ENCODE measurements at regions not wholly inside any gene's neighbourhood (a gene's known extent, or its start where the extent isn't known, plus 50 kb on each side); places are given as distances from the start of the nearest gene placed in this dataset.

DNA sequence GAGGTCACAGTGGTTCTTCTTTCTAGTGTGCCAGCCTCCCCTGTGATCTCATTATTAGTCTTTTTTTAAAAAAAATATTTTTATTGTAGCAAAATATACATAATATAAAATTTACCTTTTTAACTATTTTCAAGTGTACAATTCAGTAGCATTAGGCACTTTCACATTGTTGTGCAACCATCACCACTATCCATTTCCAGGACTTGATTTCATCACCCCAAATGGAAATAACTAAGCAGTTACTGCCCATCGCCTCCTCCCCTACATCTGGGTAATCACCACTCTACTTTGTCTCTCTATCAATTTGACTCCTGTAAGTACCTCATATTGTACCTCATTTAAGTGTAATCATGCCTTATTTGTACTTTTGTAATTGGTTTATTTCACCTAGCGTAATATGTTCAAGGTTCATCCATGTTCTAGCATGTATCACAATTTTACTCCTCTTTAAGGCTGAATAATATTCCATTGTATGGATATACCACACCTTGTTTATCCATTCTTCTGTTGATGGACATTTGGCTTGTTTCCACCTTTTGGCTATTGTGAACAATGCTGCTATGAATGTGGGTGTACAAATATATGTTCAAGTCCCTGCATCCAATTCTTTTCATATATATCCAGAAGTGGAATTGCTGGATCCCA is 68.6 kb upstream of the FYN start (continued):
- no peak for TF ChIP-seq ETS1 (conservative IDR thresholded peaks at IDR 0.05; ENCODE audit: control insufficient read depth, low read depth, low read length)
- TF ChIP-seq, protein P1, sequence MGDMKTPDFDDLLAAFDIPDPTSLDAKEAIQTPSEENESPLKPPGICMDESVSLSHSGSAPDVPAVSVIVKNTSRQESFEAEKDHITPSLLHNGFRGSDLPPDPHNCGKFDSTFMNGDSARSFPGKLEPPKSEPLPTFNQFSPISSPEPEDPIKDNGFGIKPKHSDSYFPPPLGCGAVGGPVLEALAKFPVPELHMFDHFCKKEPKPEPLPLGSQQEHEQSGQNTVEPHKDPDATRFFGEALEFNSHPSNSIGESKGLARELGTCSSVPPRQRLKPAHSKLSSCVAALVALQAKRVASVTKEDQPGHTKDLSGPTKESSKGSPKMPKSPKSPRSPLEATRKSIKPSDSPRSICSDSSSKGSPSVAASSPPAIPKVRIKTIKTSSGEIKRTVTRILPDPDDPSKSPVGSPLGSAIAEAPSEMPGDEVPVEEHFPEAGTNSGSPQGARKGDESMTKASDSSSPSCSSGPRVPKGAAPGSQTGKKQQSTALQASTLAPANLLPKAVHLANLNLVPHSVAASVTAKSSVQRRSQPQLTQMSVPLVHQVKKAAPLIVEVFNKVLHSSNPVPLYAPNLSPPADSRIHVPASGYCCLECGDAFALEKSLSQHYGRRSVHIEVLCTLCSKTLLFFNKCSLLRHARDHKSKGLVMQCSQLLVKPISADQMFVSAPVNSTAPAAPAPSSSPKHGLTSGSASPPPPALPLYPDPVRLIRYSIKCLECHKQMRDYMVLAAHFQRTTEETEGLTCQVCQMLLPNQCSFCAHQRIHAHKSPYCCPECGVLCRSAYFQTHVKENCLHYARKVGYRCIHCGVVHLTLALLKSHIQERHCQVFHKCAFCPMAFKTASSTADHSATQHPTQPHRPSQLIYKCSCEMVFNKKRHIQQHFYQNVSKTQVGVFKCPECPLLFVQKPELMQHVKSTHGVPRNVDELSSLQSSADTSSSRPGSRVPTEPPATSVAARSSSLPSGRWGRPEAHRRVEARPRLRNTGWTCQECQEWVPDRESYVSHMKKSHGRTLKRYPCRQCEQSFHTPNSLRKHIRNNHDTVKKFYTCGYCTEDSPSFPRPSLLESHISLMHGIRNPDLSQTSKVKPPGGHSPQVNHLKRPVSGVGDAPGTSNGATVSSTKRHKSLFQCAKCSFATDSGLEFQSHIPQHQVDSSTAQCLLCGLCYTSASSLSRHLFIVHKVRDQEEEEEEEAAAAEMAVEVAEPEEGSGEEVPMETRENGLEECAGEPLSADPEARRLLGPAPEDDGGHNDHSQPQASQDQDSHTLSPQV (IDR thresholded peaks at IDR 0.05) = no peak
- TF ChIP-seq NFE2 (IDR thresholded peaks at IDR 0.05; ENCODE audit: low read depth) = no peak
- TF ChIP-seq RBM14 (IDR thresholded peaks at IDR 0.05; ENCODE audit: borderline replicate concordance, insufficient read depth, low read depth, low read length) = no peak

DNA sequence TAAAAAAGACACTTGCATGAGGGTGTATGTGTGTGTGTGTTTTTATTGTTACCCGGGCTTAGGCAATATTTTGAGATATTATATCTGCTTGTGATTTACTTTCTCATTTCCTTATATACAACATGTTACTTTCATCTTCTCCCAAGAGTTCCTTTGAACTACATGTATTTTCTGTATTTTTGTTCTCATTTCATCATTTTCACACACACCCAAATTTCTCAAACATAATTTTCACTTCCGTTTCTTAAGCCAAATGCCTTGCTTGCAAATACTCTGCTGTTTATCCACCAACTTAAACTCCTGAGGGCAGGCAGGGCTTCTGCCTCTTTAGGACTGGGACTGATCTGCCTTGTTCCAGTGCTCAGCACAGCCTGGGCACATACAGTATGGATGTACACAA is 69.3 kb upstream of the FYN start:
- CTCF ChIA-PET (ENCODE audit: low intra/inter-chr PET ratio) = no interaction called here
- Histone ChIP-seq H3K9me3 (replicated peaks; ENCODE audit: control insufficient read depth, insufficient read depth, low read depth, low read length) (no peaks in the 10 kb centered on the region), H3K9me1 (ENCODE audit: control insufficient read depth, insufficient read depth, low read length) (no peaks in the 10 kb centered on the region), H3K27me3 (ENCODE audit: control insufficient read depth in 2 of 2, insufficient read depth in 2 of 2, low read length in 2 of 2) (peaks cover 8 to 10% of the 10 kb centered on the region in 2 experiments; a peak in 2 of 5 replicates), H3K36me3 (ENCODE audit: control insufficient read depth, insufficient read depth, low read length) (no peaks in the 10 kb centered on the region), H3K4me3 (no peak overlapping the region), H3K9ac (ENCODE audit: insufficient read depth in 1 of 2, low read depth in 2 of 2, low read length in 2 of 2) (no peak overlapping the region), H2AFZ (ENCODE audit: low read depth, low read length) (no peak overlapping the region), H3K27ac (ENCODE audit: extremely low read depth, low read depth, low read length) (no peak overlapping the region), H3K4me2 (ENCODE audit: insufficient read depth, low read length) (no peak overlapping the region), H3K4me1 (replicated peaks in 1 of 2; ENCODE audit: control insufficient read depth in 2 of 2, insufficient read depth in 2 of 2, low read length in 2 of 2) (no peaks in the 10 kb centered on the region), H4K20me1 (replicated peaks; ENCODE audit: control insufficient read depth, insufficient read depth, low read length) (no peaks in the 10 kb centered on the region), H3K79me2 (ENCODE audit: control insufficient read depth, insufficient read depth, low read length) (no peaks in the 10 kb centered on the region)
- 0% methylated on average over 2 of the region's 2 CpGs for WGBS (ENCODE audit: insufficient coverage, low coverage, missing lambda C conversion rate)
- FAIRE-seq (no peak), ATAC-seq (no peak), DNase-seq (ENCODE audit: extremely low read depth in 1 of 4, low spot score in 3 of 4) (no peak)
- POLR2A ChIA-PET = no interaction called here
- BruUV-seq (replicated peaks) = no TSS peak
- in situ Hi-C loops (cut with MboI) (no loop called here), intact Hi-C loops (cut with micrococcal nuclease) (no loop called here)
- no peak for TF ChIP-seq PTRF (tag; IDR thresholded peaks at IDR 0.05)
- TF ChIP-seq POLR2G (IDR thresholded peaks at IDR 0.05; ENCODE audit: low read depth, low read length) = no peak
- no peak for TF ChIP-seq ZNF609 (CRISPR knock-in tag; IDR thresholded peaks at IDR 0.05; ENCODE audit: borderline replicate concordance)

Data from K562 (cell line).